CD4-positive, alpha-beta T cell treated with Interleukin-17A for 1 hour (primary cell): ENCODE measurements at regions not wholly inside any gene's neighbourhood (a gene's known extent, or its start where the extent isn't known, plus 50 kb on each side); places are given as distances from the start of the nearest gene placed in this dataset.
"Not testable (repeated sequence)": the region's sequence is repeated elsewhere in the genome, so short reads cannot be mapped to it uniquely, and the experiment has no call there.

Source experiments
- DNase-seq: peaks from one replicate; pipeline ENCODE4 v3.0.0-alpha.2; 2020

GRCh38 chr12:88736031-88736430 is 155.8 kb upstream of the KITLG start:
- DNase-seq, result no peak

- DNase-seq, result no peak
Observed at GRCh38 chr12:88733008-88733407, 152.7 kb upstream of the KITLG start.

GRCh38 chr12:88729196-88729595 is 148.9 kb upstream of the KITLG start:
- no peak for DNase-seq

- DNase-seq, result no peak
Observed at GRCh38 chr12:88726806-88727720, 146.8 kb upstream of the KITLG start.

DNA sequence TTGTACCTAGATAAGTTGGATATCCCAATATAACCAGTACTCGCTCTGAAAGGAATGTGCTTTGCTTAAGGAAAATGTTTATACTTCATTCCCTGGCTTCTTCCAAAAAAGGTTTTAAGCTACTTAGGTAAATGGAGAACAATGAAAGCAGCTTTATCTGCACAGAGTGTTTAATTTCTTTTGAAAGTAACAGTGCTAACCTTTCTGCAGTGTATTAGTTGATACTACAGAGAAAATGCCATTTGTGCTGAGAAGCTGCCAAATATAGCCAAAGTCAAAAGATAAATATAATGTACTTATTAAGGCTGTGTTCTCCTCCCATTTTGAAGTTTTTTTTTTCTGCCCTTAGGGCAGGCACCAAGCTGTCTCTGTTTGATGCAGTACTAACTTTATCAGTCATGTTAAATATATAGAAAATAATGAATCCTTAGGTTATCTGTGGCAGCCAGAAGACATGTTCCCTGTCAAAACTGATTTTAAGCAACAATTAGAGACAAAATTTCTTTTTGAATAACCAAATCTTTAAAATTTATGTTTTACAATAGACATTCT is 145.4 kb upstream of the KITLG start:
- DNase-seq, result no peak

DNA sequence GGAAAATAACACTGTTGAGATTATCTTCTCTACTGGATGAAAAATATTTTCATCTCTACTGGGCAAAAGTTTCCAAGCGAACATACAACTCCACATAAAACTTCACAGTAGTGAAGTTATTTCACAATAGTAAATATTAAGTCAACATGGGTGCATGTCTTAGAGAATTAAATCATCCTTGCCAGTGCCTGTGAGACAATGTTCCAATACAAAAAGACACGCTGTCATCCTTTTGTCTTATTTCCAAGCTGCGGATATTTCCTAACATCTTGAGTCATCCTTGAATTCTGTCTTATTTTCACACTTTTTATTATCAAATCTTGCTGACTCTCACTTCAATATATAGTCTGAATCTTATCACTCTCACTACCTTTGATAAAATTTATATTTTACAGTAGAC is 142.9 kb upstream of the KITLG start:
- no peak for DNase-seq

DNA sequence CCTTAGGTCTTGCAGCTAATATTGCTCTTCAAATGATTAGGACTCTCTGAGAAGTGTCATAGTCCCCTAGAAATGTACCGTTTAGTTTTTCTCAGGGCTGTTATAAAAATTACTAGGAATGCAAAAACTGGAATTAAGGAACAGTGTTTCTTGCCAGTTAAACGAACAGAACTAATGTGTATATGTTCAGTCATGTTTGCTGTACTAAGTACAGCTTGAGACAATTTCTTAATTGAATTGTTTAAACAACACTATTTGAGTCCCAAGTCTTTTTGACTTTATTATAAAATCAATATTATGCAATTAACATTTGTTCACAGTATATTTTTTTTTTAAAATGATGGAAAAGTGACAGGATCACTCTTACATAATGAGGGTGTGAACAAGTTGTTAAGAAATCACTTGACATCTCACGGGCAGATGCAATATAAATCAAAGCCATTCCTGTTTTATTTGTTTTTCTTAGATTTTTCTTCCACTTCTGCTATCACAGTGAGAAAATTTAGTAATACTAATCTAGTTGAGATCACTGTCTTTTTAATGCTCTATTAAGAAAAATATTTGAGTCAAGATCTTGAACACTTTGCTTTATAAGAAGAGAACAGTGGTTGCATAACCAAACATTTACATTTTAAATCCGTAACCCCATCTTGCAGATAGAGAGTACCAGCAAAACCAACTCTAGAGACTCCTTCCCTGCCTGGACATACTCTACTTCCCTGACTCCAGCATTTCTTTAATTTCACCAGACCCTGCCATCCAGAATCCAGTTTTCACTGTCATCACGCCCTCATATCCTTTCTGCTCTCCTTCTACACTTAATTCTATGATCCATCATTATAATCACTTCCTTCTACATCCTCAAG is 140.7 kb upstream of the KITLG start:
- DNase-seq, result no peak

DNA sequence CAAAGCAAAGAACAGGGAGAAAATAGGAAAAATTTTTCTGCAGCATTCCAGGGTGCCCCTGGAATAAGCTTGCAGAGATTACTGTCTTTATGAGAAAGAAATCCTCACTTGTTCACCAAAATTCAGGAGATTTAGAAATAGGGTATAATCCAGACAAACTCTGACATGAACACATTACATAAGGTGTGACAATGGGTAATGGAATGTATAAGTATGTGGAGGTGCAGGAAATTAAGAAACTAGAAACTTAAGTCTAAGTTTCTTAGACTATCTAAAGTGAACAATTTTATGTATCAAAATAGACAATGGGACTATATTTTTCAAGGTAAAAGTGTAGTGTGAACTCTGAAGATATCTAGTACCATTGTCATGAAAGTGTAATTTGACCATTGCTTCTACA is 140.0 kb upstream of the KITLG start:
- no peak for DNase-seq

DNA sequence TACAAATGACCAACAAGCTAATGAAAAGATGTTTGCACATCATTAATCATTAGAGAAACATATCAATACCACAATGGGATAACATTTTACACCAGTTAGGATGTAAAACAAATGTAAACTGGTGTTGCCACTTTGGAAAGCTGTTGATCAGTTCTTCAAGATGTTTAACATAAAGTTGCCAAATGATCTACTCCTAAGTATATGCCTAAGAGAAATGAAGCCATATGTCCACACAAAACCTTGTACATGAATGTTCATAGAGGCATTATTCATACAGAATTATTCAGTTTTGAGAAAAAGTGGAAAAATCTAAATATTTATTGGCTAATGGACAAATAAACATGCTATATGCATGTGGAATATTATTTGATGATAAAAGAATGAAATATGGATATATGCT is 136.9 kb upstream of the KITLG start:
- no peak for DNase-seq

DNA sequence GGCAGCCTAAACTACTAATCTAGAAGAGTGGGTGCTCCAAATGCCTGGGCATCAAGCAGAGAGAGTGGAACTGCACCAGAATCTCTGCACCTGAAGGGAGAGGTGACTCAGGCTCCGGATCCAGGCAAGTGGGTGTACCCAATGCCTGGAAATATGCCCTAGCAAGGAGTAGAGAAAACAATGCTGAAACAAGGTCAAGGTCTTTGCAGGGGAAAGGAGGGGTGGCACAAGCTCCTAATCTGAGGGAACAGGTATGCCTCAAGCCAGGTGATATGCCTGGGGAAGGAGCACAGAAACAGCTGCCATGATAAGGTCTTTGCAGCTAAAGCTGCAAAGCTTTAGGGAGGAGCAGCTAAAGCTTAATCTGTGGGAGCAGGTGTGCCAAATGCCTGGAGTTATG is 136.0 kb upstream of the KITLG start:
- no peak for DNase-seq

DNA sequence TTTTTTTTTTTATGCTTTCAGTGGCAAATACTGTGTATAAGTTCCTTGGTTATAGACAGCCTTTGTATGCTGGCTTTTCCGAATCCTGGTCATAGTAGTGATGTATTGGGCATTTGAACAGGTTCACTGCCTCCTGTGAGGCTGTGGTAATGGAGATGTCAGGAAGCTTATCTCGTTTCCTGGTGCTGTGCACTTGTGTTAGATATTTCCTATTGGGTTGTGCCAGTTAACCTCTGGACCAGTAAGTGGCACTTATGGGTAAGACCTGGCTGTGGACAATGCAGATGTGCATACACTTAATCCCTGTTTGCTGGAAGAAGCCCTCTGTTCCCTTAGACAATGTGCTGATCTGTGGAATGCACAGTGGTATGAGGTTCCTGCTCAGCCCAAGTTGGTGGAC is 135.4 kb upstream of the KITLG start:
- no peak for DNase-seq

DNA sequence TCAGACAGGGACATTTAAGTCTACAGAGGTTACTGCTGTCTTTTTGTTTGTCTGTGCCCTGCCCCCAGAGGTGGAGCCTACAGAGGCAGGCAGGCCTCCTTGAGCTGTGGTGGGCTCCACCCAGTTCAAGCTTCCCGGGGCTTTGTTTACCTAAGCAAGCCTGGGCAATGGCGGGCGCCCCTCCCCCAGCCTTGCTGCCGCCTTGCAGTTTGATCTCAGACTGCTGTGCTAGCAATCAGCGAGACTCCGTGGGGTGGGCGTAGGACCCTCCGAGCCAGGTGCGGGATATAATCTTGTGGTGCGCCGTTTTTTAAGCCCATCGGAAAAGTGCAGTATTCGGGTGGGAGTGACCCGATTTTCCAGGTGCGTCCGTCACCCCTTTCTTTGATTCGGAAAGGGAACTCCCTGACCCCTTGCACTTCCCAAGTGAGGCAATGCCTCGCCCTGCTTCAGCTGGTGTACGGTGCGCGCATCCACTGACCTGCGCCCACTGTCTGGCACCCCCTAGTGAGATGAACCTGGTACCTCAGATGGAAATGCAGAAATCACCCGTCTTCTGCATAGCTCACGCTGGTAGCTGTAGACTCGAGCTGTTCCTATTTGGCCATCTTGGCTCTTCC is 134.1 kb upstream of the KITLG start:
- not testable (repeated sequence) for DNase-seq

DNA sequence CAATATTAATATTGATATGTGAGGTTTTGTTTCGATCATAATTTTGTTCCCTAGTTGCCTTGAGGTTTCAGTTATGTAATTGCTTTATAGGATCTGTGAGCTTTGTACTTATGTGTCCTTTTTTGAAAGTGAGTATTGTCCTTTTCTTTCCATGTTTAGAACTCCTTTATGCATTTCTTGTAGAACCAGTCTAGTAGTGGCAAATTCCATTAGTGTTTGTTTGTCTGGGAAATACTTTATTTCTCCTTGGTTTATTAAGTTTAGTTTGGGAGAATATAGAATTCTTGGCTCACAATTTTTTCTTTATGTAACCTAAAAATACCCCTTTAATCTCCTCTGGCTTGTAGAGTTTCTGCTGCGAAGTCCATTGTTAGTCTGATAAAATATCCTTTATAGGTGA is 127.5 kb upstream of the KITLG start:
- DNase-seq, result no peak

GRCh38 chr12:88706286-88706685 is 126.0 kb upstream of the KITLG start:
- no peak for DNase-seq

GRCh38 chr12:88703790-88704189 is 123.5 kb upstream of the KITLG start:
- DNase-seq, result no peak

- no peak for DNase-seq
Observed at GRCh38 chr12:88698471-88698870, 118.2 kb upstream of the KITLG start.

DNA sequence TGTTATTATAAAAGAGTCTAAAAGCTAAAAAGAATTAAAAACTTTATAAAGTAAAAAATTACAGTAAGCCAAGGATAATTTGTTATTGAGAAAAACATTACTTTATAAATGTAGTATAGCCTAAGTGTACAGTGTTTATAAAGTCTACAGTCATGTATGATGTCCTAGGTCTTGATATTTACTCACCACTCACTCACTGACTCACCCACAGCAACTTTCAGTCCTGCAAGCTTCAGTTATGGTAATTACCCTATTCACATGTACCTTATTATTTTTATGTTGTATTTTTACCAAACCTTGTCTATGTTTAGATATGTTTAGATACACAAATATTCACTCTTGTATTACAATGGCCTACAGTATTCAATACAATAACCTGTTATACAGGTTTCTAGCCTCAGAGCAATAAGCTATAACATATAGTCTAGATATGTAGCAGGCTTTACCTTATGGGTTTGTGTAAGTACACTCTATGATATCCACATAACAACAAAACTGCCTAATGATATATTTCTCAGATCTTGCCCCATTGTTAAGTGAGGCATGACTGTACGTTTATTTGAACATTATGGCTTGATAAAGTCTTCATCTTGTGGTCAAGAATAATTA is 113.7 kb upstream of the KITLG start:
- DNase-seq, result no peak

DNA sequence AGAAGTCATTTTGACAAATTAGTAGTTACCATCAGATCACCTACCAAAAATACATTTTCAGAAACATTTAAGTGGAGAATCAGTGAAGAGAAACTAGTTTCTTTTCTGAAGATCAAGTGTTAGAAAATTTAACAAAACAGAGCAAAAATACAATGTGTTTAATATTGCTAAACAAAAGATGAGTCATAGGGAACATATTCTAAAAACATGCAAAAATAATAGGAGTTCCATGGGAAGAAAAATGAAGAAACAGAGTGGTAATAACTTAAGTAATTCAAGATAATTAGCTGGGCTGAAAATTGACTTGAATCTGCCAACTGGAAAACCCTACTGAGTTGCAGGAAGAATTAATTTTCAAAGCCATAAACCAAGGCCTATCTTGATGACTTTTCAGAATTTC is 111.5 kb upstream of the KITLG start:
- DNase-seq, result no peak

- DNase-seq, result no peak
Observed at GRCh38 chr12:88684610-88685009, 104.3 kb upstream of the KITLG start.

DNA sequence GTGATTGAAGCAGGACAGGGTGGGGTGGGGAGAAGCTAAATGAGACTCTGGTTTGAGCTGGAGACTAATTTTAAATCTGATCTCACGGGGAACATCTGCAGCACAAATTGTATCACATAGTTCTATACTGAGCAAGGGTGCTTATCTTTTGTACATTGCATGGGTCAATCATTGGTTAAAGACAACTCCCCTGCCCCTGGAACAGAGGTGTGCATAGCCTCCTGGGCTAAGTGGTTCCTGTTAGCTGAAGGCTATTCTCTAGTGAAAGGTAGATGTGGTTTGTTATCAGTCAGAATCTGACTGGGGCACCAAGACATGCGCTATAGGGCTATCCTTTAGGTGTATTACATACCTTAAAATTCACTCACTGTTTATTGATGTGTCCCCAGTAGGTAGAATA is 103.9 kb upstream of the KITLG start:
- no peak for DNase-seq

- DNase-seq, result no peak
Observed at GRCh38 chr12:88683628-88684027, 103.4 kb upstream of the KITLG start.

- DNase-seq, result no peak
Observed at GRCh38 chr12:88681271-88681670, 101.0 kb upstream of the KITLG start.

- DNase-seq, result no peak
Observed at GRCh38 chr12:88677464-88677863, 97.2 kb upstream of the KITLG start.
